H1 (cell line): ENCODE measurements at regions not wholly inside any gene's neighbourhood (a gene's known extent, or its start where the extent isn't known, plus 50 kb on each side); places are given as distances from the start of the nearest gene placed in this dataset.

Source experiments
- CBX5 ChIP-seq: fragments of 300-800, 300-1000 bp; sonication (generic); IDR thresholded peaks from 2 replicates; pipeline ENCODE4 v1.7.1; 2016; ENCODE audit warnings: antibody characterized with exemption, low read length, low read depth
- GTF2F1 ChIP-seq: IDR thresholded peaks from 2 replicates; pipeline ENCODE4 v1.6.1; 2012; ENCODE audit warnings: low read depth, low read length, improper control_type of control experiment, borderline replicate concordance
- NANOG ChIP-seq: IDR thresholded peaks from 2 replicates; pipeline ENCODE4 v1.6.1; 2011; ENCODE audit warnings: low read length, low read depth, mild to moderate bottlenecking, inconsistent platforms; ENCODE audit not compliant: insufficient read depth, poor library complexity, severe bottlenecking
- NRF1 ChIP-seq: IDR thresholded peaks from 2 replicates; pipeline ENCODE4 v1.6.1; 2011; ENCODE audit warnings: mild to moderate bottlenecking, low read depth, low read length, improper control_type of control experiment
- POU5F1 ChIP-seq: IDR thresholded peaks from 2 replicates; pipeline ENCODE4 v1.6.1; 2011; ENCODE audit warnings: low read depth, mild to moderate bottlenecking, low read length, moderate library complexity
- RXRA ChIP-seq: IDR thresholded peaks from 2 replicates; pipeline ENCODE4 v1.6.1; 2011; ENCODE audit warnings: low read depth, mild to moderate bottlenecking, low read length, moderate library complexity; ENCODE audit not compliant: insufficient read depth
- ZNF274 ChIP-seq: IDR thresholded peaks from 2 replicates; pipeline ENCODE4 v1.7.0; 2012; ENCODE audit warnings: low read length, borderline replicate concordance; ENCODE audit errors: extremely low read depth

GRCh38 chr20:46801003-46801702 lies 91.7 kb downstream of the SLC2A10 start (continued):
- TF ChIP-seq POU5F1 (no peak), CBX5 (no peak), ZNF274 (no peak), NRF1 (no peak), NANOG (no peak), GTF2F1 (no peak), RXRA (no peak)
